Gastrocnemius medialis (tissue), 4 donors: ENCODE measurements at regions not wholly inside any gene's neighbourhood (a gene's known extent, or its start where the extent isn't known, plus 50 kb on each side); places are given as distances from the start of the nearest gene placed in this dataset.

Experiments
- POLR2A ChIP-seq, 2 donors: fragments of 450-650 bp; IDR thresholded peaks; one replicate each; pipeline ENCODE4 v1.6.1; 2017; ENCODE audit warnings: antibody characterized with exemption in 2 of 2, mild to moderate bottlenecking in 2 of 2, moderate library complexity in 2 of 2
- TF ChIP-seq, protein P1 (sequence below), 5 experiments: fragments of 450-650 bp in 3 of 5; fragments of 200-600 bp in 2 of 5; sonication (generic) in 2 of 5; IDR thresholded peaks in 4 of 5; conservative IDR thresholded peaks in 1 of 5; 1 replicate in 4 of 5; 2 replicates in 1 of 5; pipeline ENCODE4 v1.5.1; 2016 to 2019; ENCODE audit warnings: antibody characterized with exemption in 5 of 5, mild to moderate bottlenecking in 3 of 5, moderate library complexity in 3 of 5

- TF ChIP-seq, protein P1, sequence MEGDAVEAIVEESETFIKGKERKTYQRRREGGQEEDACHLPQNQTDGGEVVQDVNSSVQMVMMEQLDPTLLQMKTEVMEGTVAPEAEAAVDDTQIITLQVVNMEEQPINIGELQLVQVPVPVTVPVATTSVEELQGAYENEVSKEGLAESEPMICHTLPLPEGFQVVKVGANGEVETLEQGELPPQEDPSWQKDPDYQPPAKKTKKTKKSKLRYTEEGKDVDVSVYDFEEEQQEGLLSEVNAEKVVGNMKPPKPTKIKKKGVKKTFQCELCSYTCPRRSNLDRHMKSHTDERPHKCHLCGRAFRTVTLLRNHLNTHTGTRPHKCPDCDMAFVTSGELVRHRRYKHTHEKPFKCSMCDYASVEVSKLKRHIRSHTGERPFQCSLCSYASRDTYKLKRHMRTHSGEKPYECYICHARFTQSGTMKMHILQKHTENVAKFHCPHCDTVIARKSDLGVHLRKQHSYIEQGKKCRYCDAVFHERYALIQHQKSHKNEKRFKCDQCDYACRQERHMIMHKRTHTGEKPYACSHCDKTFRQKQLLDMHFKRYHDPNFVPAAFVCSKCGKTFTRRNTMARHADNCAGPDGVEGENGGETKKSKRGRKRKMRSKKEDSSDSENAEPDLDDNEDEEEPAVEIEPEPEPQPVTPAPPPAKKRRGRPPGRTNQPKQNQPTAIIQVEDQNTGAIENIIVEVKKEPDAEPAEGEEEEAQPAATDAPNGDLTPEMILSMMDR (IDR thresholded peaks at IDR 0.05 in 4 of 5, conservative IDR thresholded peaks at IDR 0.05 in 1 of 5), result no peak
- TF ChIP-seq POLR2A (IDR thresholded peaks at IDR 0.05), result no peak
These were observed 88.4 kb downstream of the MTRR start for GRCh38 chr5:7957329-7957728.
